ENCODE measurements at regions not wholly inside any gene's neighbourhood (a gene's known extent, or its start where the extent isn't known, plus 50 kb on each side); places are given as distances from the start of the nearest gene placed in this dataset.
A peak's percentile ranks its signal among the peaks of the same experiment; 100 is the strongest.

GRCh38 chr10:125468278-125468677 lies 214.7 kb downstream of the TEX36 start:
- no peaks in the 10 kb centered on the region for H3K9me3 ChIP-seq
- H3K27ac ChIP-seq, result no peak overlapping the region
- WGBS, 4 donors, result 87 to 91% (median 90%) methylated on average over 16 of the region's 16 CpGs
- intact Hi-C loops (cut with DNase I), result no loop called here
- peaks cover 0 to 16% (median 0%) of the 10 kb centered on the region in 9 donors for H3K27me3 ChIP-seq
- peak in 1 of 5 donors; percentile 51 for DNase-seq
- no peaks in the 10 kb centered on the region for H3K4me1 ChIP-seq
- no peak for ATAC-seq
- no peak overlapping the region for H3K4me3 ChIP-seq
- no peak for TF ChIP-seq POLR2A (IDR thresholded peaks at IDR 0.05)
- TF ChIP-seq, protein P1, sequence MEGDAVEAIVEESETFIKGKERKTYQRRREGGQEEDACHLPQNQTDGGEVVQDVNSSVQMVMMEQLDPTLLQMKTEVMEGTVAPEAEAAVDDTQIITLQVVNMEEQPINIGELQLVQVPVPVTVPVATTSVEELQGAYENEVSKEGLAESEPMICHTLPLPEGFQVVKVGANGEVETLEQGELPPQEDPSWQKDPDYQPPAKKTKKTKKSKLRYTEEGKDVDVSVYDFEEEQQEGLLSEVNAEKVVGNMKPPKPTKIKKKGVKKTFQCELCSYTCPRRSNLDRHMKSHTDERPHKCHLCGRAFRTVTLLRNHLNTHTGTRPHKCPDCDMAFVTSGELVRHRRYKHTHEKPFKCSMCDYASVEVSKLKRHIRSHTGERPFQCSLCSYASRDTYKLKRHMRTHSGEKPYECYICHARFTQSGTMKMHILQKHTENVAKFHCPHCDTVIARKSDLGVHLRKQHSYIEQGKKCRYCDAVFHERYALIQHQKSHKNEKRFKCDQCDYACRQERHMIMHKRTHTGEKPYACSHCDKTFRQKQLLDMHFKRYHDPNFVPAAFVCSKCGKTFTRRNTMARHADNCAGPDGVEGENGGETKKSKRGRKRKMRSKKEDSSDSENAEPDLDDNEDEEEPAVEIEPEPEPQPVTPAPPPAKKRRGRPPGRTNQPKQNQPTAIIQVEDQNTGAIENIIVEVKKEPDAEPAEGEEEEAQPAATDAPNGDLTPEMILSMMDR (IDR thresholded peaks at IDR 0.05), result no peak
- no peaks in the 10 kb centered on the region for H3K36me3 ChIP-seq

DNA sequence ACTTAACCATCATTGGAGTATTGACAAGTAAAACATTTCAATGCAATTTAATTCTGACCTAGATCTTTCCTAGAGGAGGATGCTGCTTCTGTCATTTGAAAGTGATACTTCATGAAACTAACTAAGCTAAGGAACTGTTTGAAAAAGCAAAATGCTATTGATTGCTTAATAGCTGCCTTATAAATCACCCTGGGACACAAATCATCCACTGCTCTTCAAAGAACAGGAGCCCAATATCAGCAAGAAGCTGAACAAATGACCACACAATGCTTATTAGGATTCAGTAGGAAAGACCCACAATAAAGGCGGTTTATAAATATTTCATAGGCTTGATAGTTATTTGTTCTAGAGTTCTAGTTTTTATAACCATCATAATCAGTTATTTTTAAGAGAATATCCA lies 216.3 kb downstream of the TEX36 start:
- Histone ChIP-seq H3K4me1 (no peaks in the 10 kb centered on the region), H3K36me3 (no peaks in the 10 kb centered on the region), H3K27ac (no peak overlapping the region), H3K4me3 (no peak overlapping the region), H3K27me3 (peaks cover 0 to 16% (median 0%) of the 10 kb centered on the region in 9 donors), H3K9me3 (no peaks in the 10 kb centered on the region)
- 90 to 96% (median 93%) methylated on average over 1 of the region's 1 CpG for WGBS, 4 donors
- no peak for DNase-seq
- intact Hi-C loops (cut with DNase I), result no loop called here
- TF ChIP-seq POLR2A (IDR thresholded peaks at IDR 0.05), result no peak
- TF ChIP-seq, protein P1 (IDR thresholded peaks at IDR 0.05), result no peak
- no peak for ATAC-seq

- TF ChIP-seq POLR2A (IDR thresholded peaks at IDR 0.05), result no peak
- TF ChIP-seq, protein P1 (IDR thresholded peaks at IDR 0.05), result no peak
- intact Hi-C loops (cut with DNase I), result no loop called here
- WGBS, 4 donors, result 78 to 89% (median 85%) methylated on average over 2 of the region's 2 CpGs
- Histone ChIP-seq H3K4me3 (no peak overlapping the region), H3K27ac (no peak overlapping the region), H3K36me3 (no peaks in the 10 kb centered on the region), H3K9me3 (no peaks in the 10 kb centered on the region), H3K4me1 (no peaks in the 10 kb centered on the region), H3K27me3 (peaks cover 0 to 12% (median 0%) of the 10 kb centered on the region in 9 donors)
- ATAC-seq, result no peak
- DNase-seq, result no peak
These were observed 220.1 kb downstream of the TEX36 start for GRCh38 chr10:125462845-125463244.

GRCh38 chr10:125460326-125460725 lies 222.6 kb downstream of the TEX36 start:
- ATAC-seq, result no peak
- Histone ChIP-seq H3K4me3 (no peak overlapping the region), H3K36me3 (no peaks in the 10 kb centered on the region), H3K27ac (no peak overlapping the region), H3K4me1 (no peaks in the 10 kb centered on the region), H3K27me3 (peaks cover 0 to 17% (median 0%) of the 10 kb centered on the region in 9 donors), H3K9me3 (no peaks in the 10 kb centered on the region)
- 86 to 98% (median 92%) methylated on average over 4 of the region's 4 CpGs for WGBS, 4 donors
- no peak for DNase-seq
- TF ChIP-seq, protein P1 (IDR thresholded peaks at IDR 0.05), result no peak
- no peak for TF ChIP-seq POLR2A (IDR thresholded peaks at IDR 0.05)
- intact Hi-C loops (cut with DNase I), result no loop called here
